Transverse colon (tissue), 4 donors: ENCODE measurements at regions not wholly inside any gene's neighbourhood (a gene's known extent, or its start where the extent isn't known, plus 50 kb on each side); places are given as distances from the start of the nearest gene placed in this dataset.
"Not testable (repeated sequence)": the region's sequence is repeated elsewhere in the genome, so short reads cannot be mapped to it uniquely, and the experiment has no call there.

ENCODE experiments used
- DNase-seq: peaks from one replicate; pipeline ENCODE4 v3.0.0-alpha.2; 2019
- H3K27ac ChIP-seq, 4 donors: fragments of 200-600 bp; sonication (generic); 2 replicates each; pipeline ENCODE4 v1.5.1; 2016 to 2018; ENCODE audit warnings: inconsistent platforms in 4 of 4
- H3K27me3 ChIP-seq: fragments of 200-600 bp; sonication (generic); 2 replicates; pipeline ENCODE4 v1.5.1; 2017; ENCODE audit warnings: inconsistent platforms
- H3K36me3 ChIP-seq, 4 donors: fragments of 200-600 bp; sonication (generic); 2 replicates each; pipeline ENCODE4 v1.5.1; 2017 to 2019; ENCODE audit warnings: inconsistent platforms in 4 of 4
- H3K4me1 ChIP-seq, 4 donors: fragments of 200-600 bp; sonication (generic); 2 replicates each; pipeline ENCODE4 v1.5.1; 2017 to 2020; ENCODE audit warnings: inconsistent platforms in 4 of 4
- H3K4me3 ChIP-seq, 4 donors: fragments of 200-600 bp; sonication (generic); 1 replicate in 1 of 4; 2 replicates in 3 of 4; pipeline versions ENCODE4 v1.5.1 to v1.6.1; 2017 to 2019; ENCODE audit warnings: inconsistent platforms in 4 of 4
- H3K9me3 ChIP-seq, 2 donors: fragments of 200-600 bp; sonication (generic); 2 replicates each; pipeline ENCODE4 v1.5.1; 2017 to 2019; ENCODE audit warnings: inconsistent platforms in 2 of 2
- EP300 ChIP-seq: sonication (generic); formaldehyde crosslinking; IDR thresholded peaks from one replicate; pipeline ENCODE4 v1.6.1; 2017; ENCODE audit warnings: antibody characterized with exemption, low read depth
- POLR2A ChIP-seq: fragments of 450-650 bp; IDR thresholded peaks from one replicate; pipeline ENCODE4 v1.6.1; 2016; ENCODE audit warnings: antibody characterized with exemption, mild to moderate bottlenecking, moderate library complexity
- POLR2AphosphoS5 ChIP-seq, 3 donors: sonication (generic); formaldehyde crosslinking; IDR thresholded peaks; one replicate each; pipeline ENCODE4 v1.6.1; 2016; ENCODE audit warnings: antibody characterized with exemption in 3 of 3
- WGBS, 2 donors: methylation state at CpG; one replicate each; pipeline ENCODE4 v1.1.5; 2018; ENCODE audit warnings: low coverage in 1 of 2; 5-methylcytosine and 5-hydroxymethylcytosine counted together
- in situ Hi-C, 4 donors: fragments of 200-750 bp; cut with MboI; loops; one replicate each; pipeline versions ENCODE4 v1.15.0 to v1.15.1; 2017; ENCODE audit warnings: low sequenced_read_pairs in 3 of 4, low pct_ligation_motif_present in 1 of 4, low pct_unique_long_range_greater_than_20kb in 1 of 4
- intact Hi-C: fragments of 100-400 bp; cut with DNase I; formaldehyde crosslinking; loops from one replicate; pipeline ENCODE4 v1.15.1; 2023; ENCODE audit warnings: low total_unique reads
- TF ChIP-seq, protein P1 (sequence below), 5 experiments: fragments of 200-600 bp in 3 of 5; fragments of 450-650 bp in 2 of 5; sonication (generic) in 3 of 5; IDR thresholded peaks; 1 replicate in 2 of 5; 2 replicates in 3 of 5; pipeline ENCODE4 v1.5.1; 2016 to 2017; ENCODE audit warnings: antibody characterized with exemption in 5 of 5, inconsistent platforms in 3 of 5, mild to moderate bottlenecking in 2 of 5, moderate library complexity in 1 of 5

DNA sequence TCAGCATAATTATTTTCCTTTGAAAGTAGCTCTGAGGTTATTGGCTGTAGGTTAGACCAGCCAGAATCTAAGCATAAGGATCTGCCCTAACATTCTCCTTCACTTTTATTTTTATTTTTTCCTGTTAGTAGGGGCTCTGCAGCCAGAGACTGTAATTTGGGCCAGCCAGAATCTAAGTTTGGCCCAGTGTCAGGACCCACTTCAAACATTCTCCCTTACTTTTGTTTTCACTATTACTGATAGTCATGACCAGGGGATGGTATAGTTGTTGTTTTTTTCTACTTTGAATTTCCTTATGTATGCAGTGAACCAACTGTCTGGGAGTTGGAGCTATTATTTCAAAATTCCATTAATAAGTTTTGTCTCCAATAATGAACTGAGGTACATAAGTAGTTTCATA lies 121.0 kb upstream of the MBNL1 start:
- no peaks in the 10 kb centered on the region for H3K36me3 ChIP-seq
- no peak overlapping the region for H3K27ac ChIP-seq
- DNase-seq, result no peak
- no peak for TF ChIP-seq POLR2A
- TF ChIP-seq EP300, result no peak
- TF ChIP-seq POLR2AphosphoS5 (IDR thresholded peaks at IDR 0.05), result no peak
- TF ChIP-seq, protein P1, sequence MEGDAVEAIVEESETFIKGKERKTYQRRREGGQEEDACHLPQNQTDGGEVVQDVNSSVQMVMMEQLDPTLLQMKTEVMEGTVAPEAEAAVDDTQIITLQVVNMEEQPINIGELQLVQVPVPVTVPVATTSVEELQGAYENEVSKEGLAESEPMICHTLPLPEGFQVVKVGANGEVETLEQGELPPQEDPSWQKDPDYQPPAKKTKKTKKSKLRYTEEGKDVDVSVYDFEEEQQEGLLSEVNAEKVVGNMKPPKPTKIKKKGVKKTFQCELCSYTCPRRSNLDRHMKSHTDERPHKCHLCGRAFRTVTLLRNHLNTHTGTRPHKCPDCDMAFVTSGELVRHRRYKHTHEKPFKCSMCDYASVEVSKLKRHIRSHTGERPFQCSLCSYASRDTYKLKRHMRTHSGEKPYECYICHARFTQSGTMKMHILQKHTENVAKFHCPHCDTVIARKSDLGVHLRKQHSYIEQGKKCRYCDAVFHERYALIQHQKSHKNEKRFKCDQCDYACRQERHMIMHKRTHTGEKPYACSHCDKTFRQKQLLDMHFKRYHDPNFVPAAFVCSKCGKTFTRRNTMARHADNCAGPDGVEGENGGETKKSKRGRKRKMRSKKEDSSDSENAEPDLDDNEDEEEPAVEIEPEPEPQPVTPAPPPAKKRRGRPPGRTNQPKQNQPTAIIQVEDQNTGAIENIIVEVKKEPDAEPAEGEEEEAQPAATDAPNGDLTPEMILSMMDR (IDR thresholded peaks at IDR 0.05), result no peak
- H3K4me3 ChIP-seq, result no peak overlapping the region
- no peaks in the 10 kb centered on the region for H3K27me3 ChIP-seq
- no peaks in the 10 kb centered on the region for H3K9me3 ChIP-seq
- intact Hi-C loops (no loop called here), in situ Hi-C loops (no loop called here)
- peaks cover 0 to 4% (median 0%) of the 10 kb centered on the region in 4 donors for H3K4me1 ChIP-seq

DNA sequence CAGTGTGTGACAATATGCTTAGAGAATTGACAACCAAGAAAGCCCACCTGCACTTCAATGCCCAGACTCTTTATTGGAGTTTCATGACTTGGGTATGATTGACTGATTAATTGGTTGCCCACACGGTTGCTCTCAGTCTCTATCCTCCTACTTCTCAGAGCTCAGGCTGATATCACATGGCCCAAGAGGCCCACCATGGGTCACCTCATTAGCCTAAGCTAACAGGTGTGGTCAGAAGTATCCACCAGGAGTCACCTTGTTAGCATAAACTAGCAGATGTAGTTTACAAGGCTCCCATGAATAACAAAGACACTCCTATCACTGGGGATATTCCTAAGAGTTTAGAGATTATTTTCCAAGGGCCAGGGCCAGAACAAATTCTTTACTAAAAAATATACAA lies 120.2 kb upstream of the MBNL1 start:
- 93% methylated on average over 1 of the region's 1 CpG; no CpG with 5 or more reads in 1 of the 2 donors for WGBS, 2 donors
- DNase-seq, result no peak
- Histone ChIP-seq H3K4me3 (no peak overlapping the region), H3K27me3 (no peaks in the 10 kb centered on the region), H3K4me1 (peaks cover 0 to 4% (median 0%) of the 10 kb centered on the region in 4 donors), H3K27ac (no peak overlapping the region), H3K9me3 (no peaks in the 10 kb centered on the region), H3K36me3 (no peaks in the 10 kb centered on the region)
- no peak for TF ChIP-seq POLR2A
- TF ChIP-seq POLR2AphosphoS5 (IDR thresholded peaks at IDR 0.05), result no peak
- TF ChIP-seq EP300, result no peak
- in situ Hi-C loops (no loop called here), intact Hi-C loops (no loop called here)

- intact Hi-C loops, result no loop called here
- no peaks in the 10 kb centered on the region for H3K27me3 ChIP-seq
- in situ Hi-C loops, result no loop called here
- H3K4me1 ChIP-seq, result peaks cover 0 to 4% (median 0%) of the 10 kb centered on the region in 4 donors
- H3K9me3 ChIP-seq, result no peaks in the 10 kb centered on the region
- no peak overlapping the region for H3K4me3 ChIP-seq
- DNase-seq, result no peak
- H3K27ac ChIP-seq, result peak overlapping the region in 1 of 4 donors; percentile 5
- H3K36me3 ChIP-seq, result no peaks in the 10 kb centered on the region
- WGBS, 2 donors, result 88 to 94% methylated on average over 1 of the region's 1 CpG
- TF ChIP-seq POLR2A (no peak), EP300 (no peak), POLR2AphosphoS5 (IDR thresholded peaks at IDR 0.05) (no peak)
- TF ChIP-seq, protein P1 (IDR thresholded peaks at IDR 0.05), result no peak
Observed at GRCh38 chr3:152149832-152150231, 118.9 kb upstream of the MBNL1 start.

GRCh38 chr3:152151216-152151876 lies 117.4 kb upstream of the MBNL1 start:
- intact Hi-C loops, result no loop called here
- Histone ChIP-seq H3K4me3 (no peak overlapping the region), H3K36me3 (no peaks in the 10 kb centered on the region), H3K27me3 (no peaks in the 10 kb centered on the region), H3K27ac (peak overlapping the region in 2 of 4 donors; percentile 32 to 44), H3K4me1 (peaks cover 0 to 10% (median 0%) of the 10 kb centered on the region in 4 donors), H3K9me3 (no peaks in the 10 kb centered on the region)
- TF ChIP-seq POLR2AphosphoS5 (IDR thresholded peaks at IDR 0.05), result no peak
- TF ChIP-seq EP300, result no peak
- no peak for TF ChIP-seq POLR2A
- TF ChIP-seq, protein P1 (IDR thresholded peaks at IDR 0.05), result no peak
- DNase-seq, result no peak
- WGBS, 2 donors, result 49 to 65% methylated on average over 3 to 8 of the region's 8 CpGs
- in situ Hi-C loops, result no loop called here

GRCh38 chr3:152151877-152152765 lies 116.6 kb upstream of the MBNL1 start:
- H3K4me3 ChIP-seq, H3K9me3 ChIP-seq, H3K36me3 ChIP-seq, in situ Hi-C loops, H3K27me3 ChIP-seq, H3K4me1 ChIP-seq, intact Hi-C loops, DNase-seq: not testable (repeated sequence)
- peak overlapping the region in 1 of 4 donors; percentile 44 for H3K27ac ChIP-seq
- WGBS, 2 donors, result 93 to 96% methylated on average over 4 to 37 of the region's 42 CpGs

- in situ Hi-C loops, H3K9me3 ChIP-seq, intact Hi-C loops, H3K27me3 ChIP-seq, DNase-seq, H3K27ac ChIP-seq, H3K36me3 ChIP-seq, H3K4me1 ChIP-seq, H3K4me3 ChIP-seq: not testable (repeated sequence)
- WGBS, 2 donors, result 96% methylated on average over 5 of the region's 5 CpGs; no CpG with 5 or more reads in 1 of the 2 donors
Observed at GRCh38 chr3:152153115-152153514, 115.6 kb upstream of the MBNL1 start.
